ENCODE measurements at regions not wholly inside any gene's neighbourhood (a gene's known extent, or its start where the extent isn't known, plus 50 kb on each side); places are given as distances from the start of the nearest gene placed in this dataset.

DNA sequence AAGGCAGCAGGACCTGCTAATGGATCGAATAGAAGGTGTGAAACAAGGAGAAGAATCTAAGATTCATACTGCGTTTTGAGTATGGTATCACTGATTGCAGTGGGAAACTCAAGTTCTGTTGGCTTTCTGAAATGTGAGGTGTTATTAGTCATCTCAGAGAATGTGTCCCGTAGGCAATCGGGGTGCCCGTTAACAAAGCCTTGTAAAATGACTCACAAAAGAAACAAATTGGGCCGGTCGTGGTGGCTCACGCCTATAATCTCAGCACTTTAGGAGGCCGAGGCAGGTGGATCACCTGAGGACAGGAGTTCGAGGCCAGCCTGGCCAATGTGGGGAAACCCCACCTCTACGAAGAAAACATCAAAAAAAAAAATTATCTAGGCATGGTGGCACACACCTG, 118.2 kb upstream of the C7orf33 start:
- DNase-seq (ENCODE audit: low read depth in 1 of 2, low spot score in 1 of 2), result no peak
- CTCF ChIA-PET, result no interaction called here

GRCh38 chr7:148473703-148474480, 116.7 kb upstream of the C7orf33 start:
- 48% methylated on average over 14 of the region's 14 CpGs for WGBS (ENCODE audit: missing lambda C conversion rate)
- Histone ChIP-seq H3K9me3 (no peaks in the 10 kb centered on the region), H3K4me1 (no peaks in the 10 kb centered on the region), H3K27ac (no peak overlapping the region), H3K4me3 (no peak overlapping the region), H3K4me2 (no peak overlapping the region)
- CTCF ChIA-PET, result no interaction called here
- TF ChIP-seq ZNF302 (CRISPR knock-in tag; IDR thresholded peaks at IDR 0.05) (no peak), GATA3 (IDR thresholded peaks at IDR 0.05; ENCODE audit: borderline replicate concordance) (no peak), POLR2A (IDR thresholded peaks at IDR 0.05; ENCODE audit: low read length) (no peak), MAFK (IDR thresholded peaks at IDR 0.05; ENCODE audit: partially characterized antibody) (peak; percentile 34), CHD4 (IDR thresholded peaks at IDR 0.05; ENCODE audit: borderline replicate concordance) (no peak)
- POLR2A ChIA-PET, result no interaction called here
- FAIRE-seq, result no peak
- DNase-seq (ENCODE audit: low read depth in 1 of 2, low spot score in 1 of 2), result no peak
- ATAC-seq, result no peak

More for the DNA sequence above, 118.2 kb upstream of the C7orf33 start:
- no peak overlapping the region for H3K4me2 ChIP-seq
- no peak overlapping the region for H3K4me3 ChIP-seq
- TF ChIP-seq POLR2AphosphoS2 (conservative IDR thresholded peaks at IDR 0.05; ENCODE audit: low read length) (no peak), HOXA7 (CRISPR knock-in tag; IDR thresholded peaks at IDR 0.05) (no peak), HOXB13 (CRISPR knock-in tag; IDR thresholded peaks at IDR 0.05; ENCODE audit: low read depth) (no peak), EHMT2 (IDR thresholded peaks at IDR 0.05; ENCODE audit: low read depth) (no peak), NR3C1 (IDR thresholded peaks at IDR 0.05) (no peak), HMGXB4 (CRISPR knock-in tag; IDR thresholded peaks at IDR 0.05; ENCODE audit: borderline replicate concordance) (no peak), CTCF (IDR thresholded peaks at IDR 0.05) (no peak), CBX2 (IDR thresholded peaks at IDR 0.05; ENCODE audit: borderline replicate concordance, low read depth) (no peak), MAFK (IDR thresholded peaks at IDR 0.05; ENCODE audit: partially characterized antibody) (no peak), POLR2A (IDR thresholded peaks at IDR 0.05; ENCODE audit: low read length) (no peak), CHD4 (IDR thresholded peaks at IDR 0.05; ENCODE audit: borderline replicate concordance) (no peak), HOXB5 (CRISPR knock-in tag; IDR thresholded peaks at IDR 0.05) (no peak), TFCP2L1 (CRISPR knock-in tag; IDR thresholded peaks at IDR 0.05) (no peak), KDM1A (IDR thresholded peaks at IDR 0.05; ENCODE audit: low read depth) (no peak), EHF (CRISPR knock-in tag; IDR thresholded peaks at IDR 0.05) (no peak), NPAS2 (CRISPR knock-in tag; IDR thresholded peaks at IDR 0.05; ENCODE audit: borderline replicate concordance) (no peak), BHLHE40 (IDR thresholded peaks at IDR 0.05; ENCODE audit: low read depth, low read length) (no peak), PHF8 (IDR thresholded peaks at IDR 0.05; ENCODE audit: borderline replicate concordance, low read depth) (no peak)
- TF ChIP-seq, protein P1, sequence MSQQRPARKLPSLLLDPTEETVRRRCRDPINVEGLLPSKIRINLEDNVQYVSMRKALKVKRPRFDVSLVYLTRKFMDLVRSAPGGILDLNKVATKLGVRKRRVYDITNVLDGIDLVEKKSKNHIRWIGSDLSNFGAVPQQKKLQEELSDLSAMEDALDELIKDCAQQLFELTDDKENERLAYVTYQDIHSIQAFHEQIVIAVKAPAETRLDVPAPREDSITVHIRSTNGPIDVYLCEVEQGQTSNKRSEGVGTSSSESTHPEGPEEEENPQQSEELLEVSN (IDR thresholded peaks at IDR 0.05; ENCODE audit: borderline replicate concordance, low read depth), result no peak
- TF ChIP-seq, protein P2, sequence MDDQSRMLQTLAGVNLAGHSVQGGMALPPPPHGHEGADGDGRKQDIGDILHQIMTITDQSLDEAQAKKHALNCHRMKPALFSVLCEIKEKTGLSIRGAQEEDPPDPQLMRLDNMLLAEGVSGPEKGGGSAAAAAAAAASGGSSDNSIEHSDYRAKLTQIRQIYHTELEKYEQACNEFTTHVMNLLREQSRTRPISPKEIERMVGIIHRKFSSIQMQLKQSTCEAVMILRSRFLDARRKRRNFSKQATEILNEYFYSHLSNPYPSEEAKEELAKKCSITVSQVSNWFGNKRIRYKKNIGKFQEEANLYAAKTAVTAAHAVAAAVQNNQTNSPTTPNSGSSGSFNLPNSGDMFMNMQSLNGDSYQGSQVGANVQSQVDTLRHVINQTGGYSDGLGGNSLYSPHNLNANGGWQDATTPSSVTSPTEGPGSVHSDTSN (IDR thresholded peaks at IDR 0.05), result no peak
- no peaks in the 10 kb centered on the region for H3K4me1 ChIP-seq
- ATAC-seq (no peak), FAIRE-seq (no peak)
- POLR2A ChIA-PET, result no interaction called here
- H3K9me3 ChIP-seq, result no peaks in the 10 kb centered on the region
- H3K27ac ChIP-seq, result no peak overlapping the region
- 8% methylated on average over 11 of the region's 11 CpGs for WGBS (ENCODE audit: missing lambda C conversion rate)
